Lower lobe of right lung (tissue), 2 donors: ENCODE measurements at regions not wholly inside any gene's neighbourhood (a gene's known extent, or its start where the extent isn't known, plus 50 kb on each side); places are given as distances from the start of the nearest gene placed in this dataset.

Experiments used
- ATAC-seq, 2 donors: fragments of 200-7000 bp; cut with Tn5 transposase; one replicate each; pipeline ENCODE4 v1.9.1; 2020 to 2022; ENCODE audit warnings: mild to moderate bottlenecking in 2 of 2, moderate library complexity in 2 of 2
- DNase-seq: peaks from one replicate; pipeline ENCODE4 v3.0.0-alpha.2; 2020
- H3K27ac ChIP-seq: fragments of 200-600 bp; one replicate; pipeline ENCODE4 v1.8.0; 2022
- H3K27me3 ChIP-seq: fragments of 200-600 bp; one replicate; pipeline ENCODE4 v1.8.0; 2022; ENCODE audit warnings: low read depth
- H3K36me3 ChIP-seq: fragments of 200-600 bp; one replicate; pipeline ENCODE4 v1.8.0; 2022; ENCODE audit warnings: mild to moderate bottlenecking
- H3K4me1 ChIP-seq: fragments of 200-600 bp; one replicate; pipeline ENCODE4 v1.8.0; 2022
- H3K4me3 ChIP-seq: fragments of 200-600 bp; one replicate; pipeline ENCODE4 v1.8.0; 2022; ENCODE audit warnings: mild to moderate bottlenecking
- H3K9me3 ChIP-seq: fragments of 200-600 bp; one replicate; pipeline ENCODE4 v1.8.0; 2022
- CTCF ChIP-seq: fragments of 200-600 bp; IDR thresholded peaks from one replicate; pipeline ENCODE4 v1.8.0; 2022; ENCODE audit warnings: antibody characterized with exemption, mild to moderate bottlenecking
- intact Hi-C: fragments of 100-400 bp; cut with DNase I; formaldehyde crosslinking; loops from one replicate; pipeline ENCODE4 v1.11.0; 2022
- donor health status: DM: no; HTN: yes; CAD: no; lungs with severe emphysema.

GRCh38 chr10:118922226-118922625, 107.3 kb upstream of the NANOS1 start:
- no peak for TF ChIP-seq CTCF
- Histone ChIP-seq H3K36me3 (no peaks in the 10 kb centered on the region), H3K9me3 (no peaks in the 10 kb centered on the region), H3K27ac (no peak overlapping the region), H3K27me3 (no peaks in the 10 kb centered on the region), H3K4me3 (no peak overlapping the region), H3K4me1 (no peaks in the 10 kb centered on the region)
- DNase-seq, result no peak
- no peak for ATAC-seq
- intact Hi-C loops, result no loop called here

GRCh38 chr10:118922972-118923371, 106.5 kb upstream of the NANOS1 start:
- Histone ChIP-seq H3K36me3 (no peaks in the 10 kb centered on the region), H3K4me1 (no peaks in the 10 kb centered on the region), H3K9me3 (no peaks in the 10 kb centered on the region), H3K4me3 (no peak overlapping the region), H3K27ac (no peak overlapping the region), H3K27me3 (no peaks in the 10 kb centered on the region)
- DNase-seq (no peak), ATAC-seq (no peak)
- TF ChIP-seq CTCF, result no peak
- intact Hi-C loops, result no loop called here

GRCh38 chr10:118924493-118924892, 105.0 kb upstream of the NANOS1 start:
- Histone ChIP-seq H3K9me3 (no peaks in the 10 kb centered on the region), H3K4me1 (no peaks in the 10 kb centered on the region), H3K27ac (no peak overlapping the region), H3K27me3 (no peaks in the 10 kb centered on the region), H3K36me3 (no peaks in the 10 kb centered on the region), H3K4me3 (no peak overlapping the region)
- no peak for TF ChIP-seq CTCF
- DNase-seq, result no peak
- ATAC-seq, result no peak
- intact Hi-C loops, result no loop called here

- Histone ChIP-seq H3K36me3 (no peaks in the 10 kb centered on the region), H3K27ac (no peak overlapping the region), H3K4me3 (no peak overlapping the region), H3K4me1 (no peaks in the 10 kb centered on the region), H3K9me3 (peaks cover 3% of the 10 kb centered on the region), H3K27me3 (no peaks in the 10 kb centered on the region)
- intact Hi-C loops, result no loop called here
- ATAC-seq (no peak), DNase-seq (no peak)
- no peak for TF ChIP-seq CTCF
These were observed 104.0 kb upstream of the NANOS1 start for GRCh38 chr10:118925404-118926071.

GRCh38 chr10:118926072-118926417, 103.5 kb upstream of the NANOS1 start:
- Histone ChIP-seq H3K9me3 (peaks cover 8% of the 10 kb centered on the region), H3K4me3 (no peak overlapping the region), H3K4me1 (no peaks in the 10 kb centered on the region), H3K36me3 (no peaks in the 10 kb centered on the region), H3K27ac (no peak overlapping the region), H3K27me3 (no peaks in the 10 kb centered on the region)
- DNase-seq (no peak), ATAC-seq (no peak)
- no peak for TF ChIP-seq CTCF
- intact Hi-C loops, result no loop called here

GRCh38 chr10:118926441-118926840, 103.1 kb upstream of the NANOS1 start:
- Histone ChIP-seq H3K27me3 (no peaks in the 10 kb centered on the region), H3K9me3 (peaks cover 12% of the 10 kb centered on the region), H3K4me3 (no peak overlapping the region), H3K36me3 (no peaks in the 10 kb centered on the region), H3K27ac (no peak overlapping the region), H3K4me1 (no peaks in the 10 kb centered on the region)
- intact Hi-C loops, result no loop called here
- no peak for TF ChIP-seq CTCF
- no peak for DNase-seq
- ATAC-seq, result no peak
